ENCODE measurements at regions not wholly inside any gene's neighbourhood (a gene's known extent, or its start where the extent isn't known, plus 50 kb on each side); places are given as distances from the start of the nearest gene placed in this dataset.

DNA sequence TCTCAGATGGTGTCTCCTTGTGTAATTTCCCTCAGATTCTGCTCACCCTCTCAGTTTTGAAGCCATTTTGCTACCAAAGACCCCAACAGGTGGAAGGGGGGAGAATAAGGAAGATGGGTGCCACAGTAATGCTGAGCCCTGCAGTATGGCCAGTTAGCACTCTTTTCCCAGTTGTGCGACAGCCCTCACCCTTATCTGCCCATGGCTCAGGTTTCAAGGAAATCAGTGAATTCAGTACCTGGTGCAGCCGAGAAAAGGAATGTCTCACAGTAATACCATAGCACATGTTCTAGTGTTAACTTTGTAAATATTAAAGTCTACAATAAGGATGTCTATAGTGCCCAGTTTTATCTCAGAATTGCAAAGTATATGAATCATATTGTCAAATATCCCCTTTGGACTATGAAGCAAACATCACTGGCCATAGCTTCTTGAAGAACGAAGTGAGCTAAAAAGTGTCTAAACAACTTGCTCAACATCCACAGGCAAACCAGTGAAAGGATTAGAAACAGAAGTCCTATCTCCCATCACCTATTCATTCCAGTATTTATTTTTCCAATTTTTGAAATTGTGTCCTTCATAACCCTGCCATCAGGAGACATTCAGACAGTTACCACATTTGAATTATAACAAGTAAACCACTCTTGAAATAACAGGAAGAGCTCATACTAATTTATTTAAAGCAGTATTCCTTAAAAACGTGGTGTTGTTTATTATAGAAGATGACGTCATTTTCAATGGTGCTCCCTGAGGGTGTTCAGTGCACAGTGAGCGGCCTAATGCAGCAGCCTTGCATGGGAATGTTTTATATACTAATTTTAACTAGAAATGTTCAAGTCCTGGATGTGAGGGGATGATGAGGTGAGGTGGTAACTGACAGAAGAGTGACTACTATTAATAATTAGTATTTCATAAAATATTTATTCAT is 366.2 kb downstream of the TFAP2A start:
- Histone ChIP-seq H3K4me1 (ENCODE audit: insufficient read depth, low read length) (no peaks in the 10 kb centered on the region), H3K27me3 (ENCODE audit: insufficient read depth, low read length) (no peaks in the 10 kb centered on the region), H3K4me3 (ENCODE audit: low read length) (no peak overlapping the region), H3K9me3 (ENCODE audit: low read depth, low read length) (peaks cover 8% of the 10 kb centered on the region)

DNA sequence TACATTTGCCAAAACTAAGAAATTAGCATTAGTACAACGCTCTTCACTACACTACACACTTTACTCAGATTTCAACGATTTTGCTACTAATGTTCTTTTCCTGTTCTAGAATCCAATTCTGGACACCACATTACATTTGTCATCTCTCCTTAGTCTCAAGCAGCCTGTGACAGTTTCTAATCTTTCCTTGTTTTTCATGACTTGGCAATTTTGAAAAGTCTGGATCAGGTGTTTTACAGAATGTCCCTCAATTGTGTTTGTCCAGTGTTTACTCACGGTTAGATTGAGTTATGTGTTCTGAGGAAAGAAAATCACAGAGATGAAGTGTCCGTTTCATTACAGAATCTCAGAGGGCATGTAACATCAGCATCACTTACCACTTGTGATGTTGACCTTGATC is 372.6 kb downstream of the TFAP2A start:
- Histone ChIP-seq H3K4me1 (ENCODE audit: insufficient read depth, low read length) (no peaks in the 10 kb centered on the region), H3K9me3 (ENCODE audit: low read depth, low read length) (no peaks in the 10 kb centered on the region), H3K4me3 (ENCODE audit: low read length) (no peak overlapping the region), H3K27me3 (ENCODE audit: insufficient read depth, low read length) (no peaks in the 10 kb centered on the region)

DNA sequence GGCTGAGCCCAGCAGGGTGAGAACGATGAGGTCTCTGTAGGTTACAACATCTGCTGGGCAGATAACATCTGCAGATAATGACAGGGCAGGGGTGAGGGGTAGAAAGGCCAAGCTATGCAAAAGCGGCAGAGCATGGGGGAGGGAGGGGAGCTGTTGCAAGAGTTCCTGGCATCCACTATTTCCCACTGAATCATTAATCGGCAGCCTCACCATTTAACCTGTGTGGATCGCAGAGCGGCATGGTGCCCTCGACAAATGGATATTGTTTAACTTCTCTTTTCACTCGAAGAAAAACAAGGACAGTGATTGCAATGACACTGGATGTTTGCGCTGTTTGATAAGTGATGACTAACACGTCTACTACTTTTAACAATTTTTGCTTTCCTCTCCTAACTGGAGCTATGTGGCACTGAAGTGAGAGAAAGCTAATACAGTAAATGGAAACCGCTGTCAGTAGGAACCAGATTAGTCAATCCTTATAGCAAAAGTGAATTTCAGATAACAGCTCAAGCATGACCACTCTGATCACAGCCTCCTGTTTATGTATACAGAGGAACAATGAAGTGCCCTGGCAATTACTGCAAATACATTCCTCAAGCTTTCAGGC is 381.5 kb downstream of the TFAP2A start:
- H3K4me1 ChIP-seq (ENCODE audit: insufficient read depth, low read length): no peaks in the 10 kb centered on the region
- H3K27me3 ChIP-seq (ENCODE audit: insufficient read depth, low read length): no peaks in the 10 kb centered on the region
- H3K4me3 ChIP-seq (ENCODE audit: low read length): no peak overlapping the region

DNA sequence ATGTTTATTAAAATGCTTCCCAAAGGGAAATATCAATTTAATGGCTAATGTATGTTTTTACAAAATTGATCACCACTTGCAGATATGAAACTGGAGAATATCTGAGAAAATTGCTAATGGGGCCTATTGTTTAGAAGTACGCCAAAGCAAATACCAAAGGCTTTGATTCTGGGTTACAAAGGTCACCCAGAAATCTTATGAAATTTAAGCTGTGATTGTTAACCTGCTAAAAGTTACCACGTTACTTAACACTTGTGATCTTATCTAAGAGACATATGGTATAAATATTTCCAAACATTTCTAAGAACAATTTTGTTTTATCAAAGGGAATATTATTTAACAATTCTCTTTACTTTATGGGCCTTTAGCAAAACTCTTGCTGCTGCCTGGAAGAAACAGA is 383.3 kb downstream of the TFAP2A start:
- H3K9me3 ChIP-seq (ENCODE audit: low read depth, low read length): no peaks in the 10 kb centered on the region
- H3K4me3 ChIP-seq (ENCODE audit: low read length): no peak overlapping the region
- no peaks in the 10 kb centered on the region for H3K4me1 ChIP-seq (ENCODE audit: insufficient read depth, low read length)
- H3K27me3 ChIP-seq (ENCODE audit: insufficient read depth, low read length): no peaks in the 10 kb centered on the region

More for the DNA sequence above, 381.5 kb downstream of the TFAP2A start:
- no peaks in the 10 kb centered on the region for H3K9me3 ChIP-seq (ENCODE audit: low read depth, low read length)

DNA sequence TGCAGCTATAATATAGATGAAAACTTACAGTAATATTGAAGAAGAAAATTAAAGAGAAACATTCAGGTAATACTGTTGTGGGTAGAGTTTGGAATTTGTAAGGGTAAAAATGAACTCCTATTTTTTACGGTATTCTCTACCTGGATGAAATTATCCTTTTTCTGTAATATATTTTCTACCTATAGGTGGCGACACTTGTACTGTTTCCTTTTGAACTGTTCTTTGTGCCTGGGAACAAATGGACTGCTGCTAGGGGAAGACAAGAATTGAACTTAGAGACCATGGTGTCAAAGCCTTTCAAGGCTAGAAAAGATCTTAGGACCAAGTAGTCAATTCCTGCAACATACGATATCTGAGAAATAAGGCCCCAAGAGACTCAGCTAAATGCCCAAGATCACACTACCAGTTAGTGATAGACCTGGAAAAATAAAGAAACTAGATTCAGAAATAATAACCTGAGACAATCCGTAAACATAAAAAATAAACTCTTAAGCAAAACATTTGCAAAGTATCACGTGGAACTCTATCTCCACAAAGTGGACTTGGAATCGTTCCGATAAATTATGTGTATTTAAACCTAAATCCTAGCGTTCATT is 383.8 kb downstream of the TFAP2A start:
- H3K9me3 ChIP-seq (ENCODE audit: low read depth, low read length): no peaks in the 10 kb centered on the region
- no peaks in the 10 kb centered on the region for H3K27me3 ChIP-seq (ENCODE audit: insufficient read depth, low read length)
- H3K4me1 ChIP-seq (ENCODE audit: insufficient read depth, low read length): no peaks in the 10 kb centered on the region
- no peak overlapping the region for H3K4me3 ChIP-seq (ENCODE audit: low read length)

DNA sequence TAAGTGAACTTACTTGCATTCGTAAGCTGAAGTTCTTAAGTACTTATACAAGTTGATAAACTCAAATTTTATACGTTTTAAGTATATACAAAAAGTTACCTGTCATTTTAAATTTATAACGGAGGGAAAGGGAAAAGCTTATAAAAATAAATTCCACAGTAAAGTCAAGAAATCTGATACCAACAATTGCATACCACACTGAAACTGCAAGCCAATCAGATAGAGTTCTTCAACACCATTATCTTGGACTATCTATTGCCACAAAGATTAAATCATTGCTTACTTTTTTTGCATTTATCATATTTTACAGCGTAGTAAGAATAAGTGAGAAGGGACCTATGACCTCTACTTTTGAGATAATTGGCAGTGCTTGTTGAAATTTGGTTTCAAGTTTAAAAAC is 386.7 kb downstream of the TFAP2A start:
- Histone ChIP-seq H3K27me3 (ENCODE audit: insufficient read depth, low read length) (no peaks in the 10 kb centered on the region), H3K4me3 (ENCODE audit: low read length) (no peak overlapping the region), H3K4me1 (ENCODE audit: insufficient read depth, low read length) (no peaks in the 10 kb centered on the region), H3K9me3 (ENCODE audit: low read depth, low read length) (no peaks in the 10 kb centered on the region)

DNA sequence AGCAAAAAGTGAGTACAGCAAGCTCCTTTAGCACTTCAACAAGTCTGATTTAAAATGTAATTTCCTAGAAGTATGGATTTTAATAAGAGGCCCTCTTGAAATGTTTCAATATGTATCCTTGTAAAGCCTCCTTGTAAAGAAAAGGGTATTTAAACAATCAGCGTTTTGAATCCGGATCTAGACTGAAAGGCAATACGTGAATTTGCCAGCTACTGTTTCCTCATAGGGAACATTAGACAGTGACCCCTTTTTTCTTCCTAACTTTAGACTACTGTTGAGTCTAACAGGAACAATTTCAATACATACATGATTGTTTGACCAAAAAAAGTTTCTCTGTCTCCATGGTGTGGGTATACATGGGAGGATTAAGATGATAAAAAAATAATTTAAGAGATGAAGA is 395.0 kb downstream of the TFAP2A start:
- H3K4me1 ChIP-seq (ENCODE audit: insufficient read depth, low read length): no peaks in the 10 kb centered on the region
- no peaks in the 10 kb centered on the region for H3K27me3 ChIP-seq (ENCODE audit: insufficient read depth, low read length)
- no peak overlapping the region for H3K4me3 ChIP-seq (ENCODE audit: low read length)
- H3K9me3 ChIP-seq (ENCODE audit: low read depth, low read length): no peaks in the 10 kb centered on the region

DNA sequence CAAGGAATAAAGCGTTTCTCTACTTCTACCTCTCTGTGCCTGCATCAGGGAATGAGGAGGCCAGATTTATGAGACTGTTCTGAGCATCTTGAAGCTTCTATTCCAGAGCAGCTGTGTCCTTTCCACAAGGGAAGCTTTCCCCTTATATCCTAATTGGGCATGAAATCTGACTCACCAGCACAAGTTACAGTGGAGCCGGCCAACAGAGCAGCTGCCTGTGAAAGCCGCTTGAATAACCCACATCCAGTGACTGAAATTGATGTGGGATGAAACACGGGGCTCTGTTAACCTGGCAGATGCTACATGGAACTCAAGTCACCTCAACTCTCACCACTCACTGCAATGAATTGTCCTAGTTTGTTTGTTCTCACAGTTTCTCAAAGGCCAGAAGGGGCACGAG is 400.3 kb downstream of the TFAP2A start:
- no peaks in the 10 kb centered on the region for H3K27me3 ChIP-seq (ENCODE audit: insufficient read depth, low read length)
- H3K4me1 ChIP-seq (ENCODE audit: insufficient read depth, low read length): no peaks in the 10 kb centered on the region
- no peak overlapping the region for H3K4me3 ChIP-seq (ENCODE audit: low read length)
- H3K9me3 ChIP-seq (ENCODE audit: low read depth, low read length): no peaks in the 10 kb centered on the region

DNA sequence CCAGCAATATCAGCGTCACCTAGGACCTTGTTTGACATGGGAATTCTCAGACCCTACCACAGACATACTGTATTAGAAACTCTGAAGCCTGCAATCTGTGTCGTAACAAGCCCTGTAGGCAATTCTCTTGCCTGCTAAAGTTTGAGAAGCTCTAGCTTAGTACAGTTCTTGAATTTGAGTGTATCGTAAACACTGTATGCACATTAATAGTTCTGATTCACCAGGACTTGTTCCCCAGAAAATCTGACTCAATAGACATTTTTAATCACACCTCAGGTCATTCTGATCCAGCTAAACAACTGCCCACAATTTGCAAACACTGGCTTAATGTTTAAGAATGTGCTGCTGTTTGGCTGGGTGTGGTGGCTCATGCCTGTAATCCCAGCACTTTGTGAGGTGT is 414.3 kb downstream of the TFAP2A start:
- no peak overlapping the region for H3K4me3 ChIP-seq (ENCODE audit: low read length)
- H3K9me3 ChIP-seq (ENCODE audit: low read depth, low read length): no peaks in the 10 kb centered on the region
- H3K27me3 ChIP-seq (ENCODE audit: insufficient read depth, low read length): no peaks in the 10 kb centered on the region
- no peaks in the 10 kb centered on the region for H3K4me1 ChIP-seq (ENCODE audit: insufficient read depth, low read length)

DNA sequence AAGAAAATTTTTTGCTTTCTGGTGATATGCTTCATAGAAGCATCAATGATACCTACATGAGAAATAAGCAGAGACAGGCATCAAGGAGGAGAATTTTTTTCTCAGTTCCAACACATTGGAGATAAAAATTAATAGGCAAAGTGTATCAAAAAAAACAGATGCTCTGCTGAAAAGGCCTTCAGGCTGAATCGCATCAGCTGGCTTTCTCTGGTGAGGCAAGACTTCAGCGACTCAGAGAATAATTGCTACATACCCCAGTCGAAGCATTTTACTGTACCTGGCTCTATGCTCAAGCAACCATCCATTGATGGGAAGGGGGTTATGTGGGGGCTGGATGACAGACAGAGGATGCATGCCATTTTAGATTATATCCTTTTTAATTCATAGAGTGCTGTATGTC is 415.1 kb downstream of the TFAP2A start:
- H3K4me1 ChIP-seq (ENCODE audit: insufficient read depth, low read length): no peaks in the 10 kb centered on the region
- H3K9me3 ChIP-seq (ENCODE audit: low read depth, low read length): no peaks in the 10 kb centered on the region
- no peaks in the 10 kb centered on the region for H3K27me3 ChIP-seq (ENCODE audit: insufficient read depth, low read length)
- no peak overlapping the region for H3K4me3 ChIP-seq (ENCODE audit: low read length)

DNA sequence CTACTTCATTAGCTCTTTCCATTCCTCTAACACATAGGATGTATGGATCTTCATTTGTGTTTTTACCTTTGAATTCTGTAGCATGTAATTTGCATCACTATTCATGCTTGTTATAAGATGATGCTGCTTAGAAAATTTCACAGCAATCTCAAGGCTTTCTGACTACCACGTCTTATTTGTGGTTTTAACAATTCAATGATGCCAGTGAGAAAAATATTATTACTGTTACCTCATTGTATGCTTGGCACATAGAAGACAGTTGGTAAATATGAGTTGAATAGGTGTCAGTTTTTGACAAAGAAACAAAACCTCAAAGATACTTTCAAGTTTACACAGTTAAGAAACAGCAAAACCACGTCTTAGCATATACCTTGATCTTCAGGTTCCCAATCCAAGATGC is 428.6 kb downstream of the TFAP2A start:
- Histone ChIP-seq H3K4me1 (ENCODE audit: insufficient read depth, low read length) (no peaks in the 10 kb centered on the region), H3K9me3 (ENCODE audit: low read depth, low read length) (no peaks in the 10 kb centered on the region), H3K27me3 (ENCODE audit: insufficient read depth, low read length) (no peaks in the 10 kb centered on the region), H3K4me3 (ENCODE audit: low read length) (no peak overlapping the region)

DNA sequence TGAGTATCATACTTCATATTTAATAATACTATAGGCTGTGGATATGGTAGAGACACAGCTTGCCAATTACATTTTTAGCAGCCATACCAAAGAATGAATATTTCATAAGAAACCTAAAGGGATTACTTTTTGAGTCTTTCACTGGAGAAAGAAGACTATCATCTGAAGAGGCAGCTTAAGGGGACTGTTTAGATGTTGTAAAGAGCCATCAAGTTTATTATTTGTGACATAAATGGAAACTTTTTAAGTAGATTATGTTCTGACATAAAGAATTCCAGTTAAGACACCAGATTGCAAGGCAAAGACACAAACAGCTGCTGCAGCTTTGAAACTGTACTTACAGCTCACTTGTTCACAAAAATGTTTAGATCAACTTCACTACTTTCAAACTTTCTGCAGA is 429.4 kb downstream of the TFAP2A start:
- Histone ChIP-seq H3K4me1 (ENCODE audit: insufficient read depth, low read length) (no peaks in the 10 kb centered on the region), H3K9me3 (ENCODE audit: low read depth, low read length) (no peaks in the 10 kb centered on the region), H3K27me3 (ENCODE audit: insufficient read depth, low read length) (no peaks in the 10 kb centered on the region), H3K4me3 (ENCODE audit: low read length) (no peak overlapping the region)

DNA sequence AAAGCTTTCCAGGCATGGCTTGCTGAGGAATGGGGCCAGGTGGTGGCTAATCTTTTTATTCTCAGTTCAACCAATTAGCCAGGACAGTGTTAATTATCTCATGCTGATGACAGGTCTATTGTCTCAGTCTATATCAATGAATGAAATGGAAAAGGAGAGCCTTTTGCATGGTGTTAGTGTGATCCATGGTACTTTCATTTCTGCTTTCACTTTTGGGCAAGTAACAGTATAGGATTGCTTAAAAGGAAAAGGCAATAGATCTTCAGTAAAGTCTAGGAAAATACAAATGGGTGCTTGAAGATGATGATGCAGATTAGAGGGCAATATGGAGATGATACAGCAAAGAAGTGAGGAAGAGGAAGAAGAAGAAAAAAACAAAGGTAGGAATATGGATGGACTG is 430.3 kb downstream of the TFAP2A start:
- no peaks in the 10 kb centered on the region for H3K9me3 ChIP-seq (ENCODE audit: low read depth, low read length)
- no peak overlapping the region for H3K4me3 ChIP-seq (ENCODE audit: low read length)
- H3K4me1 ChIP-seq (ENCODE audit: insufficient read depth, low read length): no peaks in the 10 kb centered on the region

DNA sequence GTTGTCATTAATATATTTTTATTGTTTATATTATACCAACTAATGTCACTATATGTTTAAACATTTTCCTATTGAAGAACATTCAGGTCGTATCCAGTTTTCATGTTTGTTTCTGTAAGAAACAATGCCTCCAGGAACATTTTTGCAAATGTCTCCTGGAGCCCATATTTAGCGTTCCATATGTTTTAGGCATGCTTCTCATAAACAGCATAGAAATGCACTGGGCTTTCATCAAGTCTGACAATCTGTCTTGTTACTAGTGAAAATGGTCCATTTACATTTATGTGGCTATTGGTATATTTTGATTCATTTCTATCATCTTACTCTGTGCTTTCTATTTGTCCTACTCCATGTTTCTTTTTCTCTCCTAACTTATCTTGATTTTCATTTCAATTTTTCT is 431.7 kb downstream of the TFAP2A start:
- Histone ChIP-seq H3K4me3 (ENCODE audit: low read length) (no peak overlapping the region), H3K9me3 (ENCODE audit: low read depth, low read length) (no peaks in the 10 kb centered on the region), H3K27me3 (ENCODE audit: insufficient read depth, low read length) (no peaks in the 10 kb centered on the region), H3K4me1 (ENCODE audit: insufficient read depth, low read length) (no peaks in the 10 kb centered on the region)

More for the DNA sequence above, 430.3 kb downstream of the TFAP2A start:
- H3K27me3 ChIP-seq (ENCODE audit: insufficient read depth, low read length): no peaks in the 10 kb centered on the region

DNA sequence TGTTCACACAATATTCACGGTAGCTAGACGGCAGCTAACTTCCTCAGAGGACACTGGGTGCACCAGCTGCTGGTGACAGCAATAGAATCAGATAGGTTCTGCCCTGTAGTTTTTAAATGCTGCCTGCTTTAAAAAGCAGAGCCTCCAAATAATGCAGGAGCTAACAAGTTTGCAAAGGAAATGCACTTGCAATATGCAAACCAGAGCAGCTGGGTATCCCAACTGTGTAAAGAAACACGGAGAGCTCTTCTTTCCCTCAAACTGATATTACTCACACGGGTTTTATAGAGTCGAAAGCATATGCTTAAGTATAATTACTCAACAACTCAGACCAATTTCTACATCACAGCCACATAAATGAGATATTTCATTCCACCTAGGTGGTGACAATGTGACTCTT is 432.7 kb downstream of the TFAP2A start:
- H3K9me3 ChIP-seq (ENCODE audit: low read depth, low read length): no peaks in the 10 kb centered on the region
- H3K27me3 ChIP-seq (ENCODE audit: insufficient read depth, low read length): no peaks in the 10 kb centered on the region
- no peaks in the 10 kb centered on the region for H3K4me1 ChIP-seq (ENCODE audit: insufficient read depth, low read length)
- H3K4me3 ChIP-seq (ENCODE audit: low read length): no peak overlapping the region
